CD4-positive, alpha-beta T cell (primary cell): ENCODE measurements at regions not wholly inside any gene's neighbourhood (a gene's known extent, or its start where the extent isn't known, plus 50 kb on each side); places are given as distances from the start of the nearest gene placed in this dataset.

Source experiments
- ATAC-seq: fragments of 200-7000 bp; cut with Tn5 transposase; one replicate; pipeline ENCODE4 v1.10.0; 2022; ENCODE audit warnings: mild to moderate bottlenecking; ENCODE audit not compliant: poor library complexity
- CTCF ChIA-PET: fragments of 350-600 bp; sonication (Branson Sonifier 250); formaldehyde crosslinking; loops from one replicate; lab custom pipeline; 2021; ENCODE audit warnings: antibody characterized with exemption, inconsistent platforms; lab: Charles Lee
- POLR2A ChIA-PET: fragments of 350-600 bp; sonication (Branson Sonifier 250); formaldehyde crosslinking; loops from one replicate; lab custom pipeline; 2021; ENCODE audit warnings: antibody characterized with exemption, inconsistent platforms; lab: Charles Lee
- DNase-seq, 14 experiments: peaks; one replicate each; pipeline ENCODE4 v3.0.0-alpha.2; 2013 to 2020; ENCODE audit warnings: mixed read lengths in 2 of 14
- H3K27ac ChIP-seq, 2 donors: one replicate each; pipeline versions ENCODE4 v1.5.1 to v1.7.0; 2013; ENCODE audit warnings: low read length in 2 of 2, low read depth in 1 of 2, mild to moderate bottlenecking in 1 of 2
- H3K27me3 ChIP-seq, 2 experiments: 1 replicate in 1 of 2; 2 replicates in 1 of 2; pipeline versions ENCODE4 v1.6.1 to v1.7.0; 2013; ENCODE audit warnings: low read length in 2 of 2, control low read depth in 1 of 2, mild to moderate bottlenecking in 1 of 2, moderate library complexity in 1 of 2; ENCODE audit not compliant: insufficient read depth in 2 of 2, control insufficient read depth in 1 of 2
- H3K36me3 ChIP-seq: one replicate; pipeline ENCODE4 v1.6.1; 2013; ENCODE audit warnings: low read length, control low read depth; ENCODE audit not compliant: insufficient read depth
- H3K4me1 ChIP-seq: one replicate; pipeline ENCODE4 v1.6.1; 2013; ENCODE audit warnings: low read length, control low read depth; ENCODE audit not compliant: insufficient read depth
- H3K4me3 ChIP-seq: one replicate; pipeline ENCODE4 v1.5.1; 2013; ENCODE audit warnings: mild to moderate bottlenecking, low read length, moderate library complexity
- H3K9me3 ChIP-seq, 2 experiments: 1 replicate in 1 of 2; 2 replicates in 1 of 2; pipeline versions ENCODE4 v1.6.1 to v1.7.0; 2013; ENCODE audit warnings: low read length in 2 of 2, mild to moderate bottlenecking in 2 of 2, control low read depth in 1 of 2, moderate library complexity in 1 of 2; ENCODE audit not compliant: control insufficient read depth in 1 of 2, insufficient read depth in 1 of 2
- H3K27ac Mint-ChIP-seq: one replicate; pipeline ENCODE4 v1.8.0; 2020; ENCODE audit warnings: mixed read lengths
- H3K27me3 Mint-ChIP-seq: one replicate; pipeline ENCODE4 v1.8.0; 2021; ENCODE audit warnings: mixed read lengths
- H3K36me3 Mint-ChIP-seq: one replicate; pipeline ENCODE4 v1.8.0; 2021; ENCODE audit warnings: low read depth, mixed read lengths
- H3K4me1 Mint-ChIP-seq: one replicate; pipeline ENCODE4 v1.8.0; 2021; ENCODE audit warnings: low read depth, mixed read lengths
- H3K4me3 Mint-ChIP-seq: one replicate; pipeline ENCODE4 v1.8.0; 2020; ENCODE audit warnings: mild to moderate bottlenecking, mixed read lengths
- H3K9me3 Mint-ChIP-seq: one replicate; pipeline ENCODE4 v1.8.0; 2020; ENCODE audit warnings: mixed read lengths
- intact Hi-C, 2 experiments: fragments of 100-400 bp; cut with DNase I in 1 of 2; cut with micrococcal nuclease in 1 of 2; formaldehyde crosslinking; loops; one replicate each; pipeline versions ENCODE4 v1.15.1 to v1.9.0; 2023 to 2025; cut with DNase I, micrococcal nuclease
- TF ChIP-seq, protein P1 (sequence below): fragments of 200-600 bp; IDR thresholded peaks from one replicate; pipeline ENCODE4 v1.8.0; 2022; ENCODE audit warnings: antibody characterized with exemption, mild to moderate bottlenecking

- H3K9me3 ChIP-seq: peaks cover 0 to 4% of the 10 kb centered on the region in 2 experiments
- TF ChIP-seq, protein P1, sequence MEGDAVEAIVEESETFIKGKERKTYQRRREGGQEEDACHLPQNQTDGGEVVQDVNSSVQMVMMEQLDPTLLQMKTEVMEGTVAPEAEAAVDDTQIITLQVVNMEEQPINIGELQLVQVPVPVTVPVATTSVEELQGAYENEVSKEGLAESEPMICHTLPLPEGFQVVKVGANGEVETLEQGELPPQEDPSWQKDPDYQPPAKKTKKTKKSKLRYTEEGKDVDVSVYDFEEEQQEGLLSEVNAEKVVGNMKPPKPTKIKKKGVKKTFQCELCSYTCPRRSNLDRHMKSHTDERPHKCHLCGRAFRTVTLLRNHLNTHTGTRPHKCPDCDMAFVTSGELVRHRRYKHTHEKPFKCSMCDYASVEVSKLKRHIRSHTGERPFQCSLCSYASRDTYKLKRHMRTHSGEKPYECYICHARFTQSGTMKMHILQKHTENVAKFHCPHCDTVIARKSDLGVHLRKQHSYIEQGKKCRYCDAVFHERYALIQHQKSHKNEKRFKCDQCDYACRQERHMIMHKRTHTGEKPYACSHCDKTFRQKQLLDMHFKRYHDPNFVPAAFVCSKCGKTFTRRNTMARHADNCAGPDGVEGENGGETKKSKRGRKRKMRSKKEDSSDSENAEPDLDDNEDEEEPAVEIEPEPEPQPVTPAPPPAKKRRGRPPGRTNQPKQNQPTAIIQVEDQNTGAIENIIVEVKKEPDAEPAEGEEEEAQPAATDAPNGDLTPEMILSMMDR: no peak
- Mint-ChIP-seq H3K27me3 (no peaks in the 10 kb centered on the region), H3K9me3 (peaks cover 6% of the 10 kb centered on the region), H3K4me1 (no peaks in the 10 kb centered on the region), H3K27ac (no peak overlapping the region), H3K4me3 (no peak overlapping the region), H3K36me3 (no peaks in the 10 kb centered on the region)
- no peaks in the 10 kb centered on the region for H3K36me3 ChIP-seq
- H3K27me3 ChIP-seq: no peaks in the 10 kb centered on the region
- intact Hi-C loops: no loop called here
- ChIA-PET POLR2A (no interaction called here), CTCF (no interaction called here)
- DNase-seq: no peak
- no peak overlapping the region for H3K27ac ChIP-seq
- H3K4me3 ChIP-seq: no peak overlapping the region
- ATAC-seq: no peak
- H3K4me1 ChIP-seq: no peaks in the 10 kb centered on the region
These were observed 1537.4 kb downstream of the SLITRK1 start for GRCh38 chr13:82344867-82345266.

DNA sequence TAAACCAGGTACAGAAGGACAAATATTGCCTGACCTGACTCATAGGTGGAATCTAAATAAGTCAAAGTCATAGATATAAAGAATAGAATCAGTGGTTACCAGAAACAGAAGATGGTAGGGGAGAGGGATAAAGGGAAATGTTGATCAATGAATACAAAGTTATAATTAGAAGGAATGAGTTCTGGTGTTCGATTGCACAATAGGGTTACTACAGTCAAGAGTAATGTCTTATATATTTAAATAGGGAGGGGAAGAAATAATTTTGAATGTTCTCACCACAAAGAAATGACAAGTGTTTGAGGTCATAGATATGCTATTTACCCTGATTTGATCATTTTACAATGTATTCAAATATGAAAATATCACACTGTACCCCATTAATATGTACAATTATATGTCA is 1541.2 kb downstream of the SLITRK1 start:
- H3K4me1 Mint-ChIP-seq: no peaks in the 10 kb centered on the region
- no peaks in the 10 kb centered on the region for H3K27me3 Mint-ChIP-seq
- Histone ChIP-seq H3K27ac (no peak overlapping the region), H3K4me3 (no peak overlapping the region), H3K27me3 (no peaks in the 10 kb centered on the region), H3K9me3 (peaks cover 0 to 3% of the 10 kb centered on the region in 2 experiments), H3K36me3 (no peaks in the 10 kb centered on the region), H3K4me1 (no peaks in the 10 kb centered on the region)
- H3K9me3 Mint-ChIP-seq: peaks cover 14% of the 10 kb centered on the region
- no peak overlapping the region for H3K4me3 Mint-ChIP-seq
- intact Hi-C loops: no loop called here
- no peak overlapping the region for H3K27ac Mint-ChIP-seq
- ATAC-seq: no peak
- no peaks in the 10 kb centered on the region for H3K36me3 Mint-ChIP-seq
- DNase-seq: no peak
- CTCF ChIA-PET: no interaction called here
- POLR2A ChIA-PET: no interaction called here
- TF ChIP-seq, protein P1: no peak

GRCh38 chr13:82330499-82330898 is 1551.8 kb downstream of the SLITRK1 start:
- Mint-ChIP-seq H3K36me3 (no peaks in the 10 kb centered on the region), H3K27me3 (no peaks in the 10 kb centered on the region), H3K4me3 (no peak overlapping the region), H3K4me1 (no peaks in the 10 kb centered on the region), H3K9me3 (peaks cover 9% of the 10 kb centered on the region), H3K27ac (no peak overlapping the region)
- ChIA-PET CTCF (no interaction called here), POLR2A (no interaction called here)
- no peaks in the 10 kb centered on the region for H3K36me3 ChIP-seq
- H3K9me3 ChIP-seq: peaks cover 0 to 3% of the 10 kb centered on the region in 2 experiments
- no peak overlapping the region for H3K27ac ChIP-seq
- ATAC-seq: no peak
- intact Hi-C loops: no loop called here
- no peak for DNase-seq
- no peaks in the 10 kb centered on the region for H3K27me3 ChIP-seq
- TF ChIP-seq, protein P1: peak; percentile 10
- no peak overlapping the region for H3K4me3 ChIP-seq
- H3K4me1 ChIP-seq: no peaks in the 10 kb centered on the region
